H1 (cell line): ENCODE measurements at regions not wholly inside any gene's neighbourhood (a gene's known extent, or its start where the extent isn't known, plus 50 kb on each side); places are given as distances from the start of the nearest gene placed in this dataset.

Experiments
- CTCF ChIA-PET: fragments of 300-600 bp; sonication (Branson Sonifier 250); formaldehyde crosslinking; loops from one replicate; lab custom pipeline; 2021; ENCODE audit not compliant: partially characterized antibody; lab: Charles Lee
- POLR2A ChIA-PET: fragments of 300-600 bp; sonication (Branson Sonifier 250); formaldehyde crosslinking; loops from one replicate; lab custom pipeline; 2021; ENCODE audit warnings: inconsistent platforms; ENCODE audit not compliant: partially characterized antibody; lab: Charles Lee
- DNase-seq, 2 experiments: peaks; one replicate each; pipeline versions ENCODE4 v3.0.0 to v3.0.0-alpha.2; 2010 to 2022; ENCODE audit warnings: low spot score in 2 of 2, low read depth in 1 of 2, mixed read lengths in 1 of 2
- FAIRE-seq: peaks from 2 replicates; lab custom pipeline; 2011; peaks lifted over from hg19 to GRCh38; lab: Jason Lieb, UNC
- H2AFZ ChIP-seq: 2 replicates; pipeline ENCODE4 v1.8.1; 2012; ENCODE audit warnings: low read length, inconsistent platforms
- H2AK5ac ChIP-seq: 2 replicates; pipeline ENCODE4 v1.6.1; 2013; ENCODE audit warnings: low read depth, low read length
- H2BK120ac ChIP-seq: replicated peaks from 2 replicates; pipeline ENCODE3; 2013; ENCODE audit warnings: low read depth, low read length, inconsistent platforms
- H2BK12ac ChIP-seq: 2 replicates; pipeline ENCODE4 v1.6.1; 2013; ENCODE audit warnings: low read depth, low read length
- H2BK15ac ChIP-seq: 2 replicates; pipeline ENCODE4 v1.6.1; 2013; ENCODE audit warnings: low read length
- H2BK20ac ChIP-seq: 2 replicates; pipeline ENCODE4 v1.6.1; 2013; ENCODE audit warnings: low read length
- H2BK5ac ChIP-seq: 2 replicates; pipeline ENCODE4 v1.6.1; 2013; ENCODE audit warnings: low read depth, low read length
- H3K14ac ChIP-seq: 2 replicates; pipeline ENCODE4 v1.6.1; 2013; ENCODE audit warnings: inconsistent platforms; ENCODE audit not compliant: insufficient read length
- H3K18ac ChIP-seq: 2 replicates; pipeline ENCODE4 v1.6.1; 2013; ENCODE audit warnings: low read length; ENCODE audit errors: extremely low read depth
- H3K23ac ChIP-seq: 2 replicates; pipeline ENCODE4 v1.6.1; 2013; ENCODE audit warnings: inconsistent platforms; ENCODE audit not compliant: insufficient read length
- H3K23me2 ChIP-seq: 2 replicates; pipeline ENCODE4 v1.6.1; 2013; ENCODE audit warnings: low read depth, low read length
- H3K27ac ChIP-seq: 2 replicates; pipeline ENCODE4 v1.6.1; 2011; ENCODE audit warnings: low read depth, low read length, inconsistent platforms
- H3K27me3 ChIP-seq, 4 experiments: replicated peaks in 1 of 4; 1 replicate in 1 of 4; 2 replicates in 3 of 4; pipeline versions ENCODE4 v1.6.1 to v1.8.1; 2011 to 2013; ENCODE audit warnings: low read length in 3 of 4, mild to moderate bottlenecking in 3 of 4, inconsistent platforms in 2 of 4, mixed read lengths in 2 of 4, moderate library complexity in 1 of 4; ENCODE audit not compliant: control insufficient read depth in 3 of 4, insufficient read depth in 3 of 4; ENCODE audit errors: extremely low read depth in 1 of 4
- H3K36me3 ChIP-seq, 4 experiments: 2 replicates each; pipeline versions ENCODE4 v1.6.1 to v1.8.1; 2011 to 2013; ENCODE audit warnings: mild to moderate bottlenecking in 4 of 4, low read length in 3 of 4, moderate library complexity in 2 of 4, control low read depth in 1 of 4, inconsistent platforms in 1 of 4; ENCODE audit not compliant: insufficient read depth in 4 of 4, control insufficient read depth in 2 of 4
- H3K4ac ChIP-seq: replicated peaks from 2 replicates; pipeline ENCODE3; 2013; ENCODE audit warnings: low read length, low read depth, mixed read lengths, inconsistent platforms; ENCODE audit not compliant: insufficient read length
- H3K4me1 ChIP-seq, 4 experiments: replicated peaks in 1 of 4; 1 replicate in 1 of 4; 2 replicates in 3 of 4; pipeline versions ENCODE4 v1.6.1 to v1.8.1; 2011 to 2013; ENCODE audit warnings: low read length in 3 of 4, inconsistent platforms in 2 of 4, mixed read lengths in 1 of 4; ENCODE audit not compliant: insufficient read depth in 4 of 4, control insufficient read depth in 3 of 4
- H3K4me2 ChIP-seq, 2 experiments: 2 replicates each; pipeline versions ENCODE4 v1.6.1 to v1.8.1; 2011 to 2013; ENCODE audit warnings: low read depth in 2 of 2, low read length in 2 of 2, control low read depth in 1 of 2, inconsistent platforms in 1 of 2, mild to moderate bottlenecking in 1 of 2; ENCODE audit not compliant: insufficient read depth in 1 of 2
- H3K4me3 ChIP-seq, 4 experiments: fragments of 200-600, 300-600 bp in 1 of 4; sonication (generic), shearing (Covaris generic), sonication (Bioruptor Twin) in 1 of 4; 2 replicates each; pipeline versions ENCODE4 v1.5.1 to v1.8.1; 2011 to 2016; ENCODE audit warnings: low read length in 4 of 4, low read depth in 3 of 4, control low read depth in 2 of 4, inconsistent platforms in 2 of 4, mild to moderate bottlenecking in 2 of 4, mixed read lengths in 1 of 4, moderate library complexity in 1 of 4; ENCODE audit not compliant: insufficient read depth in 2 of 4; ENCODE audit errors: extremely low read depth in 1 of 4
- H3K56ac ChIP-seq: replicated peaks from 2 replicates; pipeline ENCODE3; 2013; ENCODE audit warnings: low read depth, mild to moderate bottlenecking, mixed read lengths, low read length, inconsistent platforms; ENCODE audit not compliant: insufficient read length
- H3K79me1 ChIP-seq: 2 replicates; pipeline ENCODE4 v1.6.1; 2013; ENCODE audit warnings: low read depth, low read length, control low read depth
- H3K79me2 ChIP-seq, 2 experiments: 2 replicates each; pipeline versions ENCODE4 v1.6.1 to v1.8.1; 2012 to 2013; ENCODE audit warnings: low read length in 2 of 2, mild to moderate bottlenecking in 2 of 2, inconsistent platforms in 1 of 2; ENCODE audit not compliant: insufficient read depth in 2 of 2, control insufficient read depth in 1 of 2
- H3K9ac ChIP-seq, 4 experiments: replicated peaks in 1 of 4; 1 replicate in 1 of 4; 2 replicates in 3 of 4; pipeline versions ENCODE4 v1.6.1 to v1.8.1; 2011 to 2013; ENCODE audit warnings: low read depth in 3 of 4, low read length in 3 of 4, control low read depth in 2 of 4, mild to moderate bottlenecking in 2 of 4, moderate library complexity in 2 of 4, inconsistent platforms in 1 of 4; ENCODE audit errors: extremely low read depth in 1 of 4
- H3K9me3 ChIP-seq, 2 experiments: 2 replicates each; pipeline versions ENCODE4 v1.6.1 to v1.8.1; 2012 to 2013; ENCODE audit warnings: mild to moderate bottlenecking in 2 of 2, moderate library complexity in 2 of 2, control low read depth in 1 of 2, inconsistent platforms in 1 of 2, low read depth in 1 of 2, low read length in 1 of 2, mixed read lengths in 1 of 2; ENCODE audit not compliant: insufficient read depth in 2 of 2
- H4K20me1 ChIP-seq, 2 experiments: replicated peaks in 1 of 2; 2 replicates each; pipeline versions ENCODE3 to v1.8.1; 2011 to 2013; ENCODE audit warnings: inconsistent platforms in 2 of 2, low read length in 2 of 2, mild to moderate bottlenecking in 1 of 2; ENCODE audit not compliant: insufficient read depth in 2 of 2, control insufficient read depth in 1 of 2
- H4K5ac ChIP-seq: 2 replicates; pipeline ENCODE4 v1.6.1; 2013; ENCODE audit warnings: low read length, low read depth, mixed read lengths, inconsistent platforms; ENCODE audit not compliant: insufficient read length
- H4K8ac ChIP-seq: 2 replicates; pipeline ENCODE4 v1.8.0; 2013; ENCODE audit warnings: mild to moderate bottlenecking, moderate library complexity, low read length, inconsistent platforms; ENCODE audit not compliant: insufficient read depth; ENCODE audit errors: extremely low read depth
- H4K91ac ChIP-seq: replicated peaks from 2 replicates; pipeline ENCODE3; 2013; ENCODE audit warnings: low read length, mixed read lengths, inconsistent platforms; ENCODE audit not compliant: insufficient read length
- ATF3 ChIP-seq: IDR thresholded peaks from 2 replicates; pipeline ENCODE4 v1.6.1; 2011; ENCODE audit warnings: low read depth, mild to moderate bottlenecking, low read length; ENCODE audit not compliant: insufficient read depth
- CBX5 ChIP-seq: fragments of 300-800, 300-1000 bp; sonication (generic); IDR thresholded peaks from 2 replicates; pipeline ENCODE4 v1.7.1; 2016; ENCODE audit warnings: antibody characterized with exemption, low read length, low read depth
- CHD1 ChIP-seq: IDR thresholded peaks from 2 replicates; pipeline ENCODE4 v1.6.1; 2012; ENCODE audit warnings: low read depth, low read length, improper control_type of control experiment
- EGR1 ChIP-seq: IDR thresholded peaks from 2 replicates; pipeline ENCODE4 v1.6.1; 2011; ENCODE audit warnings: low read depth, low read length, borderline replicate concordance
- KDM1A ChIP-seq: fragments of 200-600, 300-600 bp; sonication (generic); IDR thresholded peaks from 2 replicates; pipeline ENCODE4 v1.7.1; 2016; ENCODE audit warnings: mild to moderate bottlenecking, low read length, borderline replicate concordance
- MAFK ChIP-seq: IDR thresholded peaks from 2 replicates; pipeline ENCODE4 v1.6.1; 2012; ENCODE audit warnings: low read depth, mild to moderate bottlenecking, improper control_type of control experiment, low read length
- PHF8 ChIP-seq: fragments of 200-600 bp; sonication (generic); conservative IDR thresholded peaks from 2 replicates; pipeline ENCODE4 v1.7.1; 2012; ENCODE audit warnings: low read depth, mild to moderate bottlenecking, inconsistent platforms, low read length, moderate library complexity
- SIRT6 ChIP-seq: IDR thresholded peaks from one replicate; pipeline ENCODE4 v1.7.1; 2012; ENCODE audit warnings: low read length, inconsistent platforms
- SP4 ChIP-seq: IDR thresholded peaks from 2 replicates; pipeline ENCODE4 v1.6.1; 2012; ENCODE audit warnings: low read length, inconsistent platforms
- TAF1 ChIP-seq: IDR thresholded peaks from 2 replicates; pipeline ENCODE4 v1.6.1; 2011; ENCODE audit warnings: mild to moderate bottlenecking, low read depth, low read length
- TAF7 ChIP-seq: optimal IDR thresholded peaks from 2 replicates; pipeline ENCODE3; 2011; ENCODE audit warnings: low read depth, mild to moderate bottlenecking, inconsistent platforms, low read length, moderate library complexity, borderline replicate concordance
- YY1 ChIP-seq: IDR thresholded peaks from 2 replicates; pipeline ENCODE4 v1.6.1; 2011; ENCODE audit warnings: low read depth, mild to moderate bottlenecking, low read length
- WGBS, 2 experiments: shearing (Covaris generic) in 1 of 2; methylation state at CpG; one replicate each; pipeline versions ENCODE4 v1.1.6 to v1.1.7; 2013 to 2015; ENCODE audit warnings: low lambda C conversion rate in 2 of 2, mixed read lengths in 2 of 2, inconsistent platforms in 1 of 2, low coverage in 1 of 2, missing lambda C conversion rate in 1 of 2; ENCODE audit not compliant: insufficient replicate concordance in 2 of 2, insufficient coverage in 1 of 2, insufficient read length in 1 of 2; ENCODE audit errors: extremely low coverage in 1 of 2, missing lambda C conversion rate in 1 of 2; 5-methylcytosine and 5-hydroxymethylcytosine counted together
- TF ChIP-seq, protein P1 (sequence below): IDR thresholded peaks from 2 replicates; pipeline ENCODE4 v1.6.1; 2012; ENCODE audit warnings: low read length, inconsistent platforms

GRCh38 chr7:80393786-80394185, 118.1 kb downstream of the GNAT3 start:
- Histone ChIP-seq H3K27ac (no peak overlapping the region), H3K23me2 (no peaks in the 10 kb centered on the region), H3K4me1 (no peaks in the 10 kb centered on the region), H3K9me3 (no peaks in the 10 kb centered on the region), H3K36me3 (no peaks in the 10 kb centered on the region), H3K79me2 (no peaks in the 10 kb centered on the region), H3K27me3 (no peaks in the 10 kb centered on the region), H3K4me2 (no peak overlapping the region), H2BK20ac (no peak overlapping the region), H4K8ac (no peak overlapping the region), H3K9ac (no peak overlapping the region), H3K14ac (no peak overlapping the region), H2AK5ac (no peak overlapping the region), H4K20me1 (no peaks in the 10 kb centered on the region), H3K56ac (no peak overlapping the region), H2BK12ac (no peak overlapping the region), H2BK120ac (no peak overlapping the region), H3K4me3 (no peak overlapping the region), H3K4ac (no peak overlapping the region), H2AFZ (no peak overlapping the region), H2BK5ac (no peak overlapping the region), H3K23ac (no peak overlapping the region), H3K18ac (no peak overlapping the region), H2BK15ac (no peak overlapping the region), H3K79me1 (no peaks in the 10 kb centered on the region), H4K5ac (no peak overlapping the region), H4K91ac (no peak overlapping the region)
- WGBS, 2 experiments: 91% methylated on average over 2 of the region's 2 CpGs; no CpG with 5 or more reads in 1 of the 2 experiments
- DNase-seq: no peak
- ChIA-PET POLR2A (no interaction called here), CTCF (interaction anchor here (0.5 to 4.0 kb wide), 4 partner anchors 8 to 907 kb away, joined by 3 to 14 read pairs (median 6); no protein-coding TSS in a partner anchor)
- FAIRE-seq: no peak
- no peak for TF ChIP-seq MAFK
- TF ChIP-seq TAF1: no peak
- TF ChIP-seq CBX5: no peak
- no peak for TF ChIP-seq CHD1
- TF ChIP-seq, protein P1, sequence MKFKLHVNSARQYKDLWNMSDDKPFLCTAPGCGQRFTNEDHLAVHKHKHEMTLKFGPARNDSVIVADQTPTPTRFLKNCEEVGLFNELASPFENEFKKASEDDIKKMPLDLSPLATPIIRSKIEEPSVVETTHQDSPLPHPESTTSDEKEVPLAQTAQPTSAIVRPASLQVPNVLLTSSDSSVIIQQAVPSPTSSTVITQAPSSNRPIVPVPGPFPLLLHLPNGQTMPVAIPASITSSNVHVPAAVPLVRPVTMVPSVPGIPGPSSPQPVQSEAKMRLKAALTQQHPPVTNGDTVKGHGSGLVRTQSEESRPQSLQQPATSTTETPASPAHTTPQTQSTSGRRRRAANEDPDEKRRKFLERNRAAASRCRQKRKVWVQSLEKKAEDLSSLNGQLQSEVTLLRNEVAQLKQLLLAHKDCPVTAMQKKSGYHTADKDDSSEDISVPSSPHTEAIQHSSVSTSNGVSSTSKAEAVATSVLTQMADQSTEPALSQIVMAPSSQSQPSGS: no peak
- no peak for TF ChIP-seq TAF7
- no peak for TF ChIP-seq EGR1
- TF ChIP-seq YY1: no peak
- TF ChIP-seq PHF8: no peak
- TF ChIP-seq KDM1A: no peak
- TF ChIP-seq ATF3: no peak
- TF ChIP-seq SIRT6: no peak
- no peak for TF ChIP-seq SP4
